GM12864 (cell line): ENCODE measurements at regions not wholly inside any gene's neighbourhood (a gene's known extent, or its start where the extent isn't known, plus 50 kb on each side); places are given as distances from the start of the nearest gene placed in this dataset.

ENCODE experiments used
- DNase-seq: peaks from one replicate; pipeline ENCODE4 v3.0.0-alpha.2; 2011; ENCODE audit warnings: low read depth
- H3K4me3 ChIP-seq: 2 replicates; pipeline ENCODE4 v1.5.1; 2011; ENCODE audit warnings: mild to moderate bottlenecking, low read depth, low read length, control low read depth
- CTCF ChIP-seq: IDR thresholded peaks from 2 replicates; pipeline ENCODE4 v1.5.1; 2011; ENCODE audit warnings: low read depth, mild to moderate bottlenecking, moderate library complexity, low read length, control low read depth, inconsistent platforms; ENCODE audit errors: missing control alignments

- DNase-seq, result no peak
- H3K4me3 ChIP-seq, result no peak overlapping the region
- no peak for TF ChIP-seq CTCF
Measured at GRCh38 chr3:157948605-157949383, 157.4 kb downstream of the SHOX2 start.

GRCh38 chr3:157939166-157939565 lies 167.1 kb downstream of the SHOX2 start:
- H3K4me3 ChIP-seq, result no peak overlapping the region
- TF ChIP-seq CTCF, result no peak
- no peak for DNase-seq

- TF ChIP-seq CTCF, result no peak
- no peak overlapping the region for H3K4me3 ChIP-seq
- no peak for DNase-seq
Measured at GRCh38 chr3:157938154-157938779, 168.0 kb downstream of the SHOX2 start.

GRCh38 chr3:157931517-157931916 lies 174.7 kb downstream of the SHOX2 start:
- H3K4me3 ChIP-seq, result no peak overlapping the region
- no peak for DNase-seq
- no peak for TF ChIP-seq CTCF

GRCh38 chr3:157930000-157930780 lies 176.0 kb downstream of the SHOX2 start:
- H3K4me3 ChIP-seq, result no peak overlapping the region
- no peak for DNase-seq
- TF ChIP-seq CTCF, result no peak

- TF ChIP-seq CTCF, result no peak
- no peak for DNase-seq
- H3K4me3 ChIP-seq, result no peak overlapping the region
Measured at GRCh38 chr3:157926822-157927221, 179.4 kb downstream of the SHOX2 start.
